Gastroesophageal sphincter (tissue), 3 donors: ENCODE measurements at regions not wholly inside any gene's neighbourhood (a gene's known extent, or its start where the extent isn't known, plus 50 kb on each side); places are given as distances from the start of the nearest gene placed in this dataset.

Experiments
- CTCF ChIP-seq, 4 experiments: fragments of 200-600 bp in 2 of 4; fragments of 450-650 bp in 2 of 4; sonication (generic) in 1 of 4; IDR thresholded peaks; one replicate each; pipeline ENCODE4 v1.5.1; 2017 to 2019; ENCODE audit warnings: antibody characterized with exemption in 4 of 4, mild to moderate bottlenecking in 2 of 4, moderate library complexity in 2 of 4
- POLR2A ChIP-seq, 2 donors: fragments of 450-650 bp; IDR thresholded peaks; one replicate each; pipeline ENCODE4 v1.6.1; 2017; ENCODE audit warnings: antibody characterized with exemption in 2 of 2, mild to moderate bottlenecking in 2 of 2, moderate library complexity in 1 of 2

GRCh38 chr15:62415498-62415897 lies 250.4 kb upstream of the C2CD4B start:
- TF ChIP-seq CTCF (IDR thresholded peaks at IDR 0.05): no peak
- TF ChIP-seq POLR2A (IDR thresholded peaks at IDR 0.05): no peak
